Breast epithelium (tissue), 3 donors: ENCODE measurements at regions not wholly inside any gene's neighbourhood (a gene's known extent, or its start where the extent isn't known, plus 50 kb on each side); places are given as distances from the start of the nearest gene placed in this dataset.

Source experiments
- POLR2A ChIP-seq: fragments of 450-650 bp; IDR thresholded peaks from one replicate; pipeline ENCODE4 v1.6.1; 2016; ENCODE audit warnings: antibody characterized with exemption, mild to moderate bottlenecking, moderate library complexity
- POLR2AphosphoS5 ChIP-seq, 3 donors: sonication (generic); formaldehyde crosslinking; IDR thresholded peaks; one replicate each; pipeline ENCODE4 v1.6.1; 2017; ENCODE audit warnings: antibody characterized with exemption in 3 of 3
- TF ChIP-seq, protein P1 (sequence below), 3 donors: fragments of 450-650 bp; IDR thresholded peaks; one replicate each; pipeline ENCODE4 v1.5.1; 2016 to 2017; ENCODE audit warnings: antibody characterized with exemption in 3 of 3, mild to moderate bottlenecking in 3 of 3, moderate library complexity in 3 of 3

GRCh38 chr2:7492719-7493118 is 575.5 kb downstream of the RNF144A start:
- TF ChIP-seq, protein P1, sequence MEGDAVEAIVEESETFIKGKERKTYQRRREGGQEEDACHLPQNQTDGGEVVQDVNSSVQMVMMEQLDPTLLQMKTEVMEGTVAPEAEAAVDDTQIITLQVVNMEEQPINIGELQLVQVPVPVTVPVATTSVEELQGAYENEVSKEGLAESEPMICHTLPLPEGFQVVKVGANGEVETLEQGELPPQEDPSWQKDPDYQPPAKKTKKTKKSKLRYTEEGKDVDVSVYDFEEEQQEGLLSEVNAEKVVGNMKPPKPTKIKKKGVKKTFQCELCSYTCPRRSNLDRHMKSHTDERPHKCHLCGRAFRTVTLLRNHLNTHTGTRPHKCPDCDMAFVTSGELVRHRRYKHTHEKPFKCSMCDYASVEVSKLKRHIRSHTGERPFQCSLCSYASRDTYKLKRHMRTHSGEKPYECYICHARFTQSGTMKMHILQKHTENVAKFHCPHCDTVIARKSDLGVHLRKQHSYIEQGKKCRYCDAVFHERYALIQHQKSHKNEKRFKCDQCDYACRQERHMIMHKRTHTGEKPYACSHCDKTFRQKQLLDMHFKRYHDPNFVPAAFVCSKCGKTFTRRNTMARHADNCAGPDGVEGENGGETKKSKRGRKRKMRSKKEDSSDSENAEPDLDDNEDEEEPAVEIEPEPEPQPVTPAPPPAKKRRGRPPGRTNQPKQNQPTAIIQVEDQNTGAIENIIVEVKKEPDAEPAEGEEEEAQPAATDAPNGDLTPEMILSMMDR (IDR thresholded peaks at IDR 0.05): no peak
- TF ChIP-seq POLR2A (no peak), POLR2AphosphoS5 (IDR thresholded peaks at IDR 0.05) (no peak)
